Adrenal gland (tissue), 9 donors: ENCODE measurements at regions not wholly inside any gene's neighbourhood (a gene's known extent, or its start where the extent isn't known, plus 50 kb on each side); places are given as distances from the start of the nearest gene placed in this dataset.

Experiments
- DNase-seq, 7 donors: peaks; one replicate each; pipeline ENCODE4 v3.0.0-alpha.2; 2019 to 2020
- H3K27ac ChIP-seq, 5 donors: fragments of 200-600 bp; sonication (generic) in 4 of 5; 1 replicate in 3 of 5; 2 replicates in 2 of 5; pipeline versions ENCODE4 v1.5.1 to v1.8.0; 2016 to 2020; ENCODE audit warnings: mild to moderate bottlenecking in 1 of 5
- H3K27me3 ChIP-seq: fragments of 200-600 bp; 2 replicates; pipeline ENCODE4 v1.8.0; 2021
- H3K36me3 ChIP-seq, 2 donors: fragments of 200-600 bp; replicated peaks in 1 of 2; 1 replicate in 1 of 2; 2 replicates in 1 of 2; pipeline versions ENCODE4 v1.5.1 to v1.8.0; 2018 to 2022
- H3K4me1 ChIP-seq, 2 donors: fragments of 200-600 bp; replicated peaks in 1 of 2; 1 replicate in 1 of 2; 2 replicates in 1 of 2; pipeline versions ENCODE4 v1.5.1 to v1.8.0; 2018 to 2021
- H3K4me3 ChIP-seq, 4 donors: fragments of 200-600 bp; sonication (generic) in 3 of 4; one replicate each; pipeline ENCODE4 v1.5.1; 2016 to 2018
- H3K9me3 ChIP-seq, 3 donors: fragments of 200-600 bp; sonication (generic) in 1 of 3; replicated peaks in 1 of 3; 1 replicate in 2 of 3; 2 replicates in 1 of 3; pipeline versions ENCODE4 v1.5.1 to v1.8.0; 2016 to 2021
- POLR2A ChIP-seq, 2 donors: fragments of 450-650 bp; IDR thresholded peaks; one replicate each; pipeline ENCODE4 v1.6.1; 2017; ENCODE audit warnings: antibody characterized with exemption in 2 of 2, mild to moderate bottlenecking in 2 of 2, moderate library complexity in 1 of 2
- WGBS, 4 donors: extraction: QIAGEN DNeasy Blood & Tissue Kit in 2 of 4; methylation state at CpG; one replicate each; pipeline versions ENCODE4 v1.1.5 to v1.1.7; 2013 to 2017; 5-methylcytosine and 5-hydroxymethylcytosine counted together
- intact Hi-C, 2 donors: fragments of 100-400 bp; cut with DNase I; formaldehyde crosslinking; loops; one replicate each; pipeline versions ENCODE4 v1.14.1 to v1.15.0; 2022 to 2023
- TF ChIP-seq, protein P1 (sequence below), 6 experiments: fragments of 450-650 bp in 4 of 6; fragments of 200-600 bp in 2 of 6; sonication (generic) in 1 of 6; IDR thresholded peaks; 1 replicate in 5 of 6; 2 replicates in 1 of 6; pipeline versions ENCODE4 v1.5.1 to v1.8.0; 2016 to 2021; ENCODE audit warnings: antibody characterized with exemption in 6 of 6, mild to moderate bottlenecking in 2 of 6, moderate library complexity in 1 of 6
- donor health status: healthy with polysubstance abuse.
- donor health status: Bipolar disorder and iron deficiency.
- donor health status: DM: yes; HTN: yes; CAD: no.
- donor health status: DM: no; HTN: no; CAD: no.
- donor health status: DM: no; HTN: no; CAD: no.

DNA sequence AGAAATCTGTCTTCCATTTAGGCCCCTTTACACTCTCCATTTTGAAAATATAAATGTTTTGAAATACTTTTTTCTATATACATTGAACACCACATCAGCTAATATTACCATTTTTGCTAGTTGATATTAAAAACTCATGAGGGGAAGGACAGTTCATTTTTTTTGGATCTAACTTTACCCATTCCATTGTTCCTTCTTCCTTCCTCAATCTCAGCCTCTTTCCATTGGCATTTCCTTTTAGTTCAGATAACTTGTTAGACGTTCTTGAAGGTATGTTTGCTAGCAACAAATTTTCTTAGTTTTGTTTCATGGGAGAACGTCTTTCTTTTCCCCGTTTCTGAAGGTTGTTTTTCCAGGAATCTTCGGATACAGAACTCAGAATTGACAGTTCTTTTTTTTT lies 759.0 kb downstream of the SOCS6 start:
- no peak for DNase-seq
- TF ChIP-seq, protein P1, sequence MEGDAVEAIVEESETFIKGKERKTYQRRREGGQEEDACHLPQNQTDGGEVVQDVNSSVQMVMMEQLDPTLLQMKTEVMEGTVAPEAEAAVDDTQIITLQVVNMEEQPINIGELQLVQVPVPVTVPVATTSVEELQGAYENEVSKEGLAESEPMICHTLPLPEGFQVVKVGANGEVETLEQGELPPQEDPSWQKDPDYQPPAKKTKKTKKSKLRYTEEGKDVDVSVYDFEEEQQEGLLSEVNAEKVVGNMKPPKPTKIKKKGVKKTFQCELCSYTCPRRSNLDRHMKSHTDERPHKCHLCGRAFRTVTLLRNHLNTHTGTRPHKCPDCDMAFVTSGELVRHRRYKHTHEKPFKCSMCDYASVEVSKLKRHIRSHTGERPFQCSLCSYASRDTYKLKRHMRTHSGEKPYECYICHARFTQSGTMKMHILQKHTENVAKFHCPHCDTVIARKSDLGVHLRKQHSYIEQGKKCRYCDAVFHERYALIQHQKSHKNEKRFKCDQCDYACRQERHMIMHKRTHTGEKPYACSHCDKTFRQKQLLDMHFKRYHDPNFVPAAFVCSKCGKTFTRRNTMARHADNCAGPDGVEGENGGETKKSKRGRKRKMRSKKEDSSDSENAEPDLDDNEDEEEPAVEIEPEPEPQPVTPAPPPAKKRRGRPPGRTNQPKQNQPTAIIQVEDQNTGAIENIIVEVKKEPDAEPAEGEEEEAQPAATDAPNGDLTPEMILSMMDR (IDR thresholded peaks at IDR 0.05), result no peak
- no peaks in the 10 kb centered on the region for H3K9me3 ChIP-seq
- no peak overlapping the region for H3K4me3 ChIP-seq
- no peak overlapping the region for H3K27ac ChIP-seq
- 54 to 66% (median 61%) methylated on average over 4 of the region's 4 CpGs for WGBS, 4 donors
- no peaks in the 10 kb centered on the region for H3K27me3 ChIP-seq
- intact Hi-C loops, result no loop called here
- no peaks in the 10 kb centered on the region for H3K36me3 ChIP-seq
- H3K4me1 ChIP-seq, result no peaks in the 10 kb centered on the region

GRCh38 chr18:71045331-71046065 lies 756.7 kb downstream of the SOCS6 start:
- no peaks in the 10 kb centered on the region for H3K9me3 ChIP-seq
- no peak for TF ChIP-seq POLR2A (IDR thresholded peaks at IDR 0.05)
- TF ChIP-seq, protein P1 (IDR thresholded peaks at IDR 0.05), result no peak
- DNase-seq, result no peak
- H3K4me1 ChIP-seq, result no peaks in the 10 kb centered on the region
- intact Hi-C loops, result no loop called here
- no peak overlapping the region for H3K4me3 ChIP-seq
- H3K36me3 ChIP-seq, result no peaks in the 10 kb centered on the region
- WGBS, 4 donors, result 0% methylated on average over 1 of the region's 1 CpG
- H3K27ac ChIP-seq, result no peak overlapping the region
- H3K27me3 ChIP-seq, result no peaks in the 10 kb centered on the region

GRCh38 chr18:71040161-71040560 lies 751.3 kb downstream of the SOCS6 start:
- Histone ChIP-seq H3K4me1 (no peaks in the 10 kb centered on the region), H3K9me3 (peaks cover 0 to 3% (median 0%) of the 10 kb centered on the region in 3 donors), H3K4me3 (no peak overlapping the region), H3K36me3 (no peaks in the 10 kb centered on the region), H3K27ac (no peak overlapping the region), H3K27me3 (no peaks in the 10 kb centered on the region)
- WGBS, 4 donors, result 57 to 65% (median 61%) methylated on average over 4 of the region's 4 CpGs
- no peak for DNase-seq
- intact Hi-C loops, result no loop called here
- TF ChIP-seq, protein P1 (IDR thresholded peaks at IDR 0.05), result no peak
- TF ChIP-seq POLR2A (IDR thresholded peaks at IDR 0.05), result no peak

DNA sequence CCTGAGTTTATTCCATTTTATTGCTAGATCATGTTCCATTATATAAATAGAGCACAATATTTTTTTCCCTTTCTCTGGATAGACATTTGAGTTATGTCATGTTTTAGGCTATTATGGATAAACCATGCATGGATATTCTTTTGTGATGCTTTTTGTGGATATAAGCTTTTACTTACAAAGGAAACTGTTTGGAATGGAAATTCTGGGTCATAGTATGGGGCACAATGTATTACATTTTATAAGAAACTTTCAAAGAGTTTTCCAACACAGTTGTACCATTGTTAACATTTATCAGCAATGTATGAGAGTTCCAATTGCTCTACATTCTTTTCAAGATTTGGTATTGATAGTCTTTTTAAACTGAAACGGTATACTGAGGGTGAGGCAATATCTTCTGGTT lies 749.4 kb downstream of the SOCS6 start:
- Histone ChIP-seq H3K9me3 (peaks cover 0 to 3% (median 0%) of the 10 kb centered on the region in 3 donors), H3K27me3 (no peaks in the 10 kb centered on the region), H3K27ac (no peak overlapping the region), H3K36me3 (no peaks in the 10 kb centered on the region), H3K4me1 (no peaks in the 10 kb centered on the region), H3K4me3 (no peak overlapping the region)
- TF ChIP-seq, protein P1 (IDR thresholded peaks at IDR 0.05), result no peak
- no peak for TF ChIP-seq POLR2A (IDR thresholded peaks at IDR 0.05)
- WGBS, 4 donors, result 66 to 85% (median 73%) methylated on average over 1 of the region's 1 CpG
- intact Hi-C loops, result no loop called here
- no peak for DNase-seq
